Subcutaneous abdominal adipose tissue (tissue), 5 donors: ENCODE measurements at regions not wholly inside any gene's neighbourhood (a gene's known extent, or its start where the extent isn't known, plus 50 kb on each side); places are given as distances from the start of the nearest gene placed in this dataset.

ENCODE experiments used
- H3K27ac ChIP-seq: one replicate; pipeline ENCODE4 v1.7.0; 2013; ENCODE audit warnings: low read depth, mild to moderate bottlenecking, inconsistent platforms, low read length, moderate library complexity
- H3K27me3 ChIP-seq, 5 donors: one replicate each; pipeline ENCODE4 v1.7.0; 2013; ENCODE audit warnings: low read length in 5 of 5, inconsistent platforms in 1 of 5; ENCODE audit not compliant: control insufficient read depth in 5 of 5, insufficient read depth in 4 of 5
- H3K36me3 ChIP-seq, 5 donors: one replicate each; pipeline ENCODE4 v1.7.0; 2013; ENCODE audit warnings: low read length in 5 of 5; ENCODE audit not compliant: control insufficient read depth in 5 of 5, insufficient read depth in 5 of 5
- H3K4me1 ChIP-seq, 5 donors: one replicate each; pipeline ENCODE4 v1.7.0; 2013; ENCODE audit warnings: low read length in 5 of 5, mild to moderate bottlenecking in 3 of 5, moderate library complexity in 1 of 5; ENCODE audit not compliant: control insufficient read depth in 5 of 5, insufficient read depth in 5 of 5
- H3K4me3 ChIP-seq, 5 donors: one replicate each; pipeline ENCODE4 v1.7.0; 2013; ENCODE audit warnings: low read length in 5 of 5, low read depth in 1 of 5
- H3K9ac ChIP-seq, 5 donors: one replicate each; pipeline ENCODE4 v1.7.0; 2013; ENCODE audit warnings: low read length in 5 of 5, mild to moderate bottlenecking in 4 of 5, moderate library complexity in 3 of 5
- H3K9me3 ChIP-seq, 5 donors: one replicate each; pipeline ENCODE4 v1.7.0; 2013; ENCODE audit warnings: low read length in 5 of 5; ENCODE audit not compliant: control insufficient read depth in 5 of 5
- donor health status: healthy.
- donor health status: healthy.
- donor health status: healthy.
- donor health status: healthy.
- donor health status: healthy.

- H3K27me3 ChIP-seq, result peaks cover 0 to 13% (median 6%) of the 10 kb centered on the region in 5 donors
- no peak overlapping the region for H3K9ac ChIP-seq
- H3K27ac ChIP-seq, result no peak overlapping the region
- H3K9me3 ChIP-seq, result peaks cover 0 to 1% (median under 1%) of the 10 kb centered on the region in 5 donors
- peaks cover 0 to 4% (median 0%) of the 10 kb centered on the region in 5 donors for H3K4me1 ChIP-seq
- H3K36me3 ChIP-seq, result no peaks in the 10 kb centered on the region
- H3K4me3 ChIP-seq, result no peak overlapping the region
These were observed 369.7 kb upstream of the TSHZ3 start for GRCh38 chr19:31718898-31719297.

- Histone ChIP-seq H3K27ac (no peak overlapping the region), H3K9ac (no peak overlapping the region), H3K27me3 (peaks cover 0 to 7% (median 3%) of the 10 kb centered on the region in 5 donors), H3K9me3 (no peaks in the 10 kb centered on the region), H3K4me1 (no peaks in the 10 kb centered on the region), H3K36me3 (no peaks in the 10 kb centered on the region), H3K4me3 (no peak overlapping the region)
These were observed 373.9 kb upstream of the TSHZ3 start for GRCh38 chr19:31723101-31723500.

GRCh38 chr19:31725051-31725450 is 375.8 kb upstream of the TSHZ3 start:
- peaks cover 0 to 2% (median 0%) of the 10 kb centered on the region in 5 donors for H3K4me1 ChIP-seq
- H3K36me3 ChIP-seq, result no peaks in the 10 kb centered on the region
- no peak overlapping the region for H3K27ac ChIP-seq
- H3K27me3 ChIP-seq, result peaks cover 0 to 3% (median 0%) of the 10 kb centered on the region in 5 donors
- no peaks in the 10 kb centered on the region for H3K9me3 ChIP-seq
- H3K9ac ChIP-seq, result no peak overlapping the region
- H3K4me3 ChIP-seq, result no peak overlapping the region

- no peaks in the 10 kb centered on the region for H3K36me3 ChIP-seq
- no peak overlapping the region for H3K27ac ChIP-seq
- H3K4me3 ChIP-seq, result no peak overlapping the region
- H3K9me3 ChIP-seq, result no peaks in the 10 kb centered on the region
- H3K27me3 ChIP-seq, result peaks cover 0 to 3% (median 0%) of the 10 kb centered on the region in 5 donors
- H3K4me1 ChIP-seq, result peaks cover 0 to 2% (median 0%) of the 10 kb centered on the region in 5 donors
- no peak overlapping the region for H3K9ac ChIP-seq
These were observed 378.3 kb upstream of the TSHZ3 start for GRCh38 chr19:31727536-31727935.

- H3K9ac ChIP-seq, result no peak overlapping the region
These were observed 381.0 kb upstream of the TSHZ3 start for GRCh38 chr19:31730270-31730669.

GRCh38 chr19:31733591-31733990 is 384.4 kb upstream of the TSHZ3 start:
- Histone ChIP-seq H3K36me3 (no peaks in the 10 kb centered on the region), H3K9me3 (no peaks in the 10 kb centered on the region), H3K27me3 (peaks cover 0 to 5% (median 0%) of the 10 kb centered on the region in 5 donors), H3K4me3 (no peak overlapping the region), H3K9ac (no peak overlapping the region), H3K27ac (no peak overlapping the region), H3K4me1 (peaks cover 0 to 2% (median 0%) of the 10 kb centered on the region in 5 donors)

More at GRCh38 chr19:31730270-31730669, 381.0 kb upstream of the TSHZ3 start:
- Histone ChIP-seq H3K27ac (no peak overlapping the region), H3K9me3 (no peaks in the 10 kb centered on the region), H3K4me3 (no peak overlapping the region), H3K36me3 (no peaks in the 10 kb centered on the region), H3K4me1 (peaks cover 0 to 2% (median 0%) of the 10 kb centered on the region in 5 donors), H3K27me3 (peaks cover 0 to 7% (median 0%) of the 10 kb centered on the region in 5 donors)

GRCh38 chr19:31742249-31742648 is 393.0 kb upstream of the TSHZ3 start:
- Histone ChIP-seq H3K9me3 (peaks cover 0 to 2% (median 0%) of the 10 kb centered on the region in 5 donors), H3K27ac (no peak overlapping the region), H3K9ac (no peak overlapping the region), H3K4me3 (no peak overlapping the region), H3K4me1 (no peaks in the 10 kb centered on the region), H3K36me3 (no peaks in the 10 kb centered on the region), H3K27me3 (no peaks in the 10 kb centered on the region)

- Histone ChIP-seq H3K9me3 (peaks cover 0 to 2% (median 0%) of the 10 kb centered on the region in 5 donors), H3K4me3 (no peak overlapping the region), H3K27ac (no peak overlapping the region), H3K4me1 (no peaks in the 10 kb centered on the region), H3K9ac (no peak overlapping the region), H3K36me3 (no peaks in the 10 kb centered on the region), H3K27me3 (peaks cover 0 to 2% (median 0%) of the 10 kb centered on the region in 5 donors)
These were observed 396.5 kb upstream of the TSHZ3 start for GRCh38 chr19:31745731-31746130.

- H3K9me3 ChIP-seq, result peaks cover 0 to 2% (median 0%) of the 10 kb centered on the region in 5 donors
- H3K27me3 ChIP-seq, result peaks cover 0 to 2% (median 0%) of the 10 kb centered on the region in 5 donors
- H3K4me3 ChIP-seq, result no peak overlapping the region
- H3K9ac ChIP-seq, result no peak overlapping the region
- no peak overlapping the region for H3K27ac ChIP-seq
- H3K4me1 ChIP-seq, result no peaks in the 10 kb centered on the region
- H3K36me3 ChIP-seq, result no peaks in the 10 kb centered on the region
These were observed 400.0 kb upstream of the TSHZ3 start for GRCh38 chr19:31749231-31749630.

GRCh38 chr19:31759359-31759758 is 410.1 kb upstream of the TSHZ3 start:
- Histone ChIP-seq H3K4me3 (no peak overlapping the region), H3K36me3 (no peaks in the 10 kb centered on the region), H3K27ac (no peak overlapping the region), H3K9me3 (no peaks in the 10 kb centered on the region), H3K27me3 (peaks cover 0 to 5% (median 0%) of the 10 kb centered on the region in 5 donors), H3K4me1 (no peaks in the 10 kb centered on the region), H3K9ac (no peak overlapping the region)
